ENCODE measurements at regions not wholly inside any gene's neighbourhood (a gene's known extent, or its start where the extent isn't known, plus 50 kb on each side); places are given as distances from the start of the nearest gene placed in this dataset.

- DNase-seq, result no peak
Observed at GRCh38 chr20:48098866-48099265, 313.6 kb upstream of the SULF2 start.

- DNase-seq, result no peak
Observed at GRCh38 chr20:48098099-48098498, 312.8 kb upstream of the SULF2 start.

- no peak for DNase-seq
Observed at GRCh38 chr20:48096957-48097890, 311.9 kb upstream of the SULF2 start.

- no peak for DNase-seq
Observed at GRCh38 chr20:48096212-48096875, 311.1 kb upstream of the SULF2 start.

GRCh38 chr20:48094944-48095343 is 309.7 kb upstream of the SULF2 start:
- no peak for DNase-seq

GRCh38 chr20:48094196-48094749 is 309.0 kb upstream of the SULF2 start:
- DNase-seq, result no peak

GRCh38 chr20:48092596-48093280 is 307.5 kb upstream of the SULF2 start:
- no peak for DNase-seq

GRCh38 chr20:48090784-48091183 is 305.5 kb upstream of the SULF2 start:
- no peak for DNase-seq

GRCh38 chr20:48090314-48090713 is 305.0 kb upstream of the SULF2 start:
- no peak for DNase-seq

GRCh38 chr20:48080583-48080982 is 295.3 kb upstream of the SULF2 start:
- DNase-seq, result no peak

- no peak for DNase-seq
Observed at GRCh38 chr20:48079028-48079427, 293.7 kb upstream of the SULF2 start.

- no peak for DNase-seq
Observed at GRCh38 chr20:48076747-48077146, 291.5 kb upstream of the SULF2 start.

- no peak for DNase-seq
Observed at GRCh38 chr20:48076247-48076646, 291.0 kb upstream of the SULF2 start.

GRCh38 chr20:48075591-48076174 is 290.4 kb upstream of the SULF2 start:
- no peak for DNase-seq

- DNase-seq, result no peak
Observed at GRCh38 chr20:48070991-48071652, 285.8 kb upstream of the SULF2 start.

GRCh38 chr20:48069596-48069995 is 284.3 kb upstream of the SULF2 start:
- DNase-seq, result no peak

- no peak for DNase-seq
Observed at GRCh38 chr20:48066851-48067250, 281.6 kb upstream of the SULF2 start.

- no peak for DNase-seq
Observed at GRCh38 chr20:48066246-48066645, 281.0 kb upstream of the SULF2 start.

GRCh38 chr20:48065833-48066232 is 280.6 kb upstream of the SULF2 start:
- no peak for DNase-seq

- DNase-seq, result no peak
Observed at GRCh38 chr20:48064929-48065328, 279.6 kb upstream of the SULF2 start.

GRCh38 chr20:48060841-48061720 is 275.8 kb upstream of the SULF2 start:
- DNase-seq, result no peak
